Keratinocyte (primary cell): ENCODE measurements at regions not wholly inside any gene's neighbourhood (a gene's known extent, or its start where the extent isn't known, plus 50 kb on each side); places are given as distances from the start of the nearest gene placed in this dataset.

ENCODE experiments used
- DNase-seq: peaks from one replicate; pipeline ENCODE4 v3.0.0-alpha.2; 2011; ENCODE audit warnings: low read depth, missing footprints, low spot score
- FAIRE-seq: peaks from 2 replicates; lab custom pipeline; 2011; peaks lifted over from hg19 to GRCh38; lab: Jason Lieb, UNC
- H2AFZ ChIP-seq: 2 replicates; pipeline ENCODE4 v1.6.0; 2012; ENCODE audit warnings: low read length, control low read depth, inconsistent platforms; ENCODE audit not compliant: control insufficient read depth
- H3K27ac ChIP-seq: 2 replicates; pipeline ENCODE4 v1.5.1; 2011; ENCODE audit warnings: low read length; ENCODE audit not compliant: control insufficient read depth, insufficient read depth
- H3K27me3 ChIP-seq: 3 replicates; pipeline ENCODE4 v1.6.0; 2011; ENCODE audit warnings: low read length; ENCODE audit not compliant: control insufficient read depth, insufficient read depth; ENCODE audit errors: extremely low read depth
- H3K36me3 ChIP-seq, 2 experiments: 2 replicates in 1 of 2; 3 replicates in 1 of 2; pipeline ENCODE4 v1.5.1; 2011; ENCODE audit warnings: low read length in 2 of 2, mild to moderate bottlenecking in 1 of 2; ENCODE audit not compliant: control insufficient read depth in 2 of 2, insufficient read depth in 2 of 2; ENCODE audit errors: extremely low read depth in 1 of 2
- H3K4me1 ChIP-seq: 3 replicates; pipeline ENCODE4 v1.5.1; 2011; ENCODE audit warnings: low read length; ENCODE audit not compliant: control insufficient read depth, insufficient read depth; ENCODE audit errors: extremely low read depth
- H3K4me2 ChIP-seq: 3 replicates; pipeline ENCODE4 v1.6.0; 2011; ENCODE audit warnings: low read depth, low read length; ENCODE audit not compliant: control insufficient read depth, insufficient read depth; ENCODE audit errors: extremely low read depth
- H3K4me3 ChIP-seq, 3 experiments: fragments of 200-600 bp in 1 of 3; sonication (generic) in 1 of 3; 2 replicates in 2 of 3; 3 replicates in 1 of 3; pipeline ENCODE4 v1.5.1; 2011 to 2016; ENCODE audit warnings: low read length in 3 of 3, mild to moderate bottlenecking in 3 of 3, control low read depth in 2 of 3, inconsistent platforms in 1 of 3, low read depth in 1 of 3, mixed read lengths in 1 of 3, mixed run types in 1 of 3, moderate library complexity in 1 of 3; ENCODE audit not compliant: control insufficient read depth in 2 of 3, insufficient read depth in 2 of 3; ENCODE audit errors: extremely low read depth in 1 of 3
- H3K79me2 ChIP-seq: 2 replicates; pipeline ENCODE4 v1.6.0; 2012; ENCODE audit warnings: low read length; ENCODE audit not compliant: control insufficient read depth, insufficient read depth
- H3K9ac ChIP-seq: 3 replicates; pipeline ENCODE4 v1.6.0; 2011; ENCODE audit warnings: low read length; ENCODE audit not compliant: control insufficient read depth, insufficient read depth; ENCODE audit errors: extremely low read depth
- H3K9me1 ChIP-seq: 3 replicates; pipeline ENCODE4 v1.6.0; 2011; ENCODE audit warnings: low read length; ENCODE audit not compliant: control insufficient read depth, insufficient read depth; ENCODE audit errors: extremely low read depth
- H3K9me3 ChIP-seq: 2 replicates; pipeline ENCODE4 v1.5.1; 2012; ENCODE audit warnings: low read depth, low read length; ENCODE audit not compliant: control insufficient read depth
- H4K20me1 ChIP-seq: 3 replicates; pipeline ENCODE4 v1.6.0; 2011; ENCODE audit warnings: low read length; ENCODE audit not compliant: control insufficient read depth, insufficient read depth; ENCODE audit errors: extremely low read depth
- CTCF ChIP-seq, 3 experiments: IDR thresholded peaks in 1 of 3; conservative IDR thresholded peaks in 1 of 3; optimal IDR thresholded peaks in 1 of 3; 2 replicates in 2 of 3; 3 replicates in 1 of 3; pipeline versions ENCODE3 to v1.5.1; 2011; ENCODE audit warnings: low read length in 3 of 3, mild to moderate bottlenecking in 3 of 3, moderate library complexity in 2 of 3, control low read depth in 1 of 3, inconsistent platforms in 1 of 3; ENCODE audit not compliant: insufficient read depth in 2 of 3; ENCODE audit errors: extremely low read depth in 1 of 3
- EZH2 ChIP-seq: IDR thresholded peaks from one replicate; pipeline ENCODE4 v1.6.1; 2012; ENCODE audit warnings: inconsistent platforms, mild to moderate bottlenecking, low read length, moderate library complexity
- dilution Hi-C: fragments of 300-500 bp; cut with MboI; formaldehyde crosslinking; loops from one replicate; pipeline ENCODE4 v1.7.0; 2020; ENCODE audit warnings: low sequenced_read_pairs; ENCODE audit not compliant: extremely low pct_ligation_motif_present

DNA sequence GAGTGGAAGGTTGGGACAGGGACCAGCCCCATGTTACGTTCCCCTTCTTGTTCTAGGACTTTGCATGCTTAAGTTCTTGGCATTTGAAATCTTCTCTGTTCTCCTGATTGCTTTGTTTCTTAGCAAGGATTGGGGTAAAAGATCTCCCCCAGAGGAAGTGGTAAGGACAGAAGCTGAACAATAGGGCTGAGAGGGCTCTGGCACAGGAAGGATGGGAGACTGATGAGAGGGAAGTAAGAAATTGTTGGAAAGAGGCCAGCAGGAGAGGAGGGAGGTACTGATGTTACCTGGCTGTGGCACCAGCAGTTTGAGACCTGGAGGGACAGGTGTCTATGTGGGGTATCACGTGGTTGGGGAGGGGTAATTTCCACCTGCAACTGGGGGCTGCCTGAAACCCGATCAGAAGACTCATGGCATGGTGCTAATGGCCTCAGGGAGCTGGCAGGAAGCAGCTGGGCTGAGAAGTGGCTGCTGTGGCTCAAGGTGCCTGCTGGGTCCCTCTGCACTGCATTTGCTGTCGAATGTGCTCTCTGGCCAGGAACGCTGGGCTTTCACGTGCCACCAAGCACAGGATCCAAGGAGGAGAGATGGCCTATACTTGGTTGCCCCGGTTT lies 108.4 kb downstream of the LSM3 start:
- Histone ChIP-seq H3K27ac (no peak overlapping the region), H4K20me1 (no peaks in the 10 kb centered on the region), H3K4me2 (no peak overlapping the region), H3K27me3 (no peaks in the 10 kb centered on the region), H2AFZ (no peak overlapping the region), H3K9me1 (no peaks in the 10 kb centered on the region), H3K9me3 (no peaks in the 10 kb centered on the region), H3K9ac (no peak overlapping the region), H3K79me2 (no peaks in the 10 kb centered on the region), H3K4me3 (no peak overlapping the region), H3K4me1 (peaks cover 4% of the 10 kb centered on the region), H3K36me3 (no peaks in the 10 kb centered on the region)
- TF ChIP-seq EZH2: no peak
- TF ChIP-seq CTCF (optimal IDR thresholded peaks at IDR 0.05 in 1 of 3, IDR thresholded peaks at IDR 0.05 in 1 of 3, conservative IDR thresholded peaks at IDR 0.05 in 1 of 3; ENCODE audit: extremely low read depth in 1 of 3, insufficient read depth in 2 of 3, low read length in 3 of 3): no peak
- FAIRE-seq (no peak), DNase-seq (no peak)
- dilution Hi-C loops: no loop called here

DNA sequence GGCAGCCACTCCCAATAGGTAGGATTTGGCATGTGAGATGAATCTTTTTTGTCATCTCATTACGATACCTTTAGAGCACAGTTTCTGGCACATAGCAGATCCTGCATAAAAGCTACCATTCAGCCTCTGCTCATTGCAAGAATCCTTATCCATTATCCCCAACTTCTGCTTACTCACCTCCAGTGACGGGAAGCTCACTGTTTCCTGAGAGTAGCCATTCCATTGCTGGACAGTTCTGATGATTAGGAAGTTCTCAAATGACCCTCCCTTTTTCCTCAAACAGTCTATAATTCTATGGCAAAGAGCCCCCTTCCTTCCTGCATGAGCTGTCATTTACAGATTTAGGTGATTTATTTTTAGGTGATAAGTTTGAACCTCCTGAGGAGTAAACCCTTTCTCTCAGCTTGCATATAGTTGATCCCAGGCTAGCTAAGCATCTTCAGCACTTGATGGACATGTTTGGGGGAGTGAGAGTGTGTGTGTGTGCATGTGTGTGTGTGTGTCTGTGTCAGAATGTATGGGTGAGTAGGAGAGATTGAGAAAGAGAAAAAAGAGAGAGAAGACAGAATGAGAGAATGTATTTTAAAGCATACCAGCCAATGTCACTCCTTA lies 109.7 kb downstream of the LSM3 start:
- Histone ChIP-seq H3K9ac (no peak overlapping the region), H3K4me2 (no peak overlapping the region), H3K9me3 (no peaks in the 10 kb centered on the region), H3K27me3 (no peaks in the 10 kb centered on the region), H3K4me1 (peaks cover 4% of the 10 kb centered on the region), H2AFZ (no peak overlapping the region), H3K4me3 (no peak overlapping the region), H3K36me3 (no peaks in the 10 kb centered on the region), H4K20me1 (no peaks in the 10 kb centered on the region), H3K9me1 (no peaks in the 10 kb centered on the region), H3K79me2 (no peaks in the 10 kb centered on the region), H3K27ac (no peak overlapping the region)
- DNase-seq (no peak), FAIRE-seq (no peak)
- no peak for TF ChIP-seq EZH2
- TF ChIP-seq CTCF (optimal IDR thresholded peaks at IDR 0.05 in 1 of 3, IDR thresholded peaks at IDR 0.05 in 1 of 3, conservative IDR thresholded peaks at IDR 0.05 in 1 of 3; ENCODE audit: extremely low read depth in 1 of 3, insufficient read depth in 2 of 3, low read length in 3 of 3): no peak
- dilution Hi-C loops: no loop called here
